HepG2 (cell line): ENCODE measurements at regions not wholly inside any gene's neighbourhood (a gene's known extent, or its start where the extent isn't known, plus 50 kb on each side); places are given as distances from the start of the nearest gene placed in this dataset.

ENCODE experiments used
- ATAC-seq: fragments of 200-7000 bp; cut with Tn5 transposase; 3 replicates; pipeline ENCODE4 v1.9.1; 2020; ENCODE audit warnings: mild to moderate bottlenecking, moderate library complexity
- BruUV-seq: library from RNA; stranded (reverse); fragments of 400-500 nt; replicated peaks from 2 replicates; lab custom pipeline; 2021; lab: Mats Ljungman, UMichigan
- CTCF ChIA-PET: fragments of 300-600 bp; formaldehyde crosslinking; extraction: SDS; loops from one replicate; lab custom pipeline; 2021; ENCODE audit warnings: low total read pairs, inconsistent platforms, low intra/inter-chr PET ratio; lab: Yijun Ruan, JAX
- POLR2A ChIA-PET: fragments of 350-600 bp; sonication (Branson Sonifier 250); formaldehyde crosslinking; loops from one replicate; lab custom pipeline; 2020; ENCODE audit warnings: antibody characterized with exemption, inconsistent platforms; lab: Yijun Ruan, JAX
- DNase-seq: peaks from one replicate; pipeline ENCODE4 v3.0.0-alpha.2; 2015; ENCODE audit warnings: low spot score
- FAIRE-seq: peaks from 3 replicates; lab custom pipeline; 2011; peaks lifted over from hg19 to GRCh38; lab: Jason Lieb, UNC
- H2AFZ ChIP-seq: one replicate; pipeline ENCODE4 v1.6.1; 2011; ENCODE audit warnings: low read length, inconsistent platforms
- H3K27ac ChIP-seq: fragments of 300-600 bp; 3 replicates; pipeline ENCODE4 v1.8.0; 2011; ENCODE audit warnings: mixed run types, mild to moderate bottlenecking, mixed read lengths, low read length, inconsistent platforms; ENCODE audit not compliant: insufficient read depth; ENCODE audit errors: extremely low read length
- H3K27me3 ChIP-seq, 2 experiments: fragments of 200-600 bp in 1 of 2; 2 replicates in 1 of 2; 3 replicates in 1 of 2; pipeline versions ENCODE4 v1.6.0 to v1.8.0; 2011; ENCODE audit warnings: low read length in 2 of 2, mild to moderate bottlenecking in 2 of 2, moderate library complexity in 2 of 2, inconsistent platforms in 1 of 2; ENCODE audit not compliant: insufficient read depth in 2 of 2, control insufficient read depth in 1 of 2
- H3K36me3 ChIP-seq, 2 experiments: fragments of 200-600 bp in 1 of 2; replicated peaks in 1 of 2; 2 replicates in 1 of 2; 3 replicates in 1 of 2; pipeline versions ENCODE4 v1.5.1 to v1.8.0; 2011; ENCODE audit warnings: low read length in 2 of 2, inconsistent platforms in 1 of 2; ENCODE audit not compliant: insufficient read depth in 2 of 2, control insufficient read depth in 1 of 2
- H3K4me1 ChIP-seq: 2 replicates; pipeline ENCODE4 v1.5.1; 2012; ENCODE audit warnings: low read length, inconsistent platforms; ENCODE audit not compliant: insufficient read depth
- H3K4me2 ChIP-seq: 2 replicates; pipeline ENCODE4 v1.6.0; 2011; ENCODE audit warnings: low read depth, low read length, inconsistent platforms
- H3K4me3 ChIP-seq, 3 experiments: fragments of 200-600 bp in 1 of 3; sonication (generic), shearing (Covaris generic) in 1 of 3; replicated peaks in 1 of 3; 2 replicates each; pipeline ENCODE4 v1.5.1; 2011 to 2016; ENCODE audit warnings: low read length in 3 of 3, inconsistent platforms in 2 of 3, low read depth in 2 of 3, mild to moderate bottlenecking in 2 of 3, control low read depth in 1 of 3, mixed read lengths in 1 of 3; ENCODE audit not compliant: insufficient read depth in 1 of 3
- H3K79me2 ChIP-seq: one replicate; pipeline ENCODE4 v1.6.1; 2011; ENCODE audit warnings: low read length, inconsistent platforms; ENCODE audit not compliant: insufficient read depth
- H3K9ac ChIP-seq: 2 replicates; pipeline ENCODE4 v1.6.0; 2011; ENCODE audit warnings: mild to moderate bottlenecking, low read depth, low read length, inconsistent platforms; ENCODE audit not compliant: insufficient read depth
- H3K9me3 ChIP-seq: 2 replicates; pipeline ENCODE4 v1.5.1; 2012; ENCODE audit warnings: mild to moderate bottlenecking, low read length
- H4K20me1 ChIP-seq: 2 replicates; pipeline ENCODE4 v1.6.0; 2011; ENCODE audit warnings: inconsistent platforms, mild to moderate bottlenecking, low read length, moderate library complexity; ENCODE audit not compliant: insufficient read depth
- HCFC1 ChIP-seq: fragments of 150-350 bp; IDR thresholded peaks from 2 replicates; pipeline ENCODE4 v1.6.1; 2014; ENCODE audit warnings: low read depth, low read length
- HDAC6 ChIP-seq: fragments of 200-600 bp; sonication (generic); IDR thresholded peaks from 2 replicates; pipeline ENCODE4 v1.7.0; 2017; ENCODE audit warnings: mild to moderate bottlenecking, antibody characterized with exemption, low read length, low read depth
- MED1 ChIP-seq: sonication (generic); formaldehyde crosslinking; IDR thresholded peaks from 2 replicates; pipeline ENCODE4 v1.4.0; 2020; ENCODE audit warnings: missing genetic modification reagents
- MTA3 ChIP-seq: sonication (generic); formaldehyde crosslinking; IDR thresholded peaks from 2 replicates; pipeline ENCODE4 v1.4.0; 2020; ENCODE audit warnings: missing genetic modification reagents
- RAD51 ChIP-seq: fragments of 450-650 bp; IDR thresholded peaks from 2 replicates; pipeline ENCODE4 v1.6.1; 2016; ENCODE audit warnings: borderline replicate concordance
- SP2 ChIP-seq: sonication (generic); formaldehyde crosslinking; IDR thresholded peaks from 2 replicates; pipeline ENCODE4 v1.5.1; 2020; ENCODE audit warnings: mild to moderate bottlenecking, missing genetic modification reagents
- TFDP2 ChIP-seq: sonication (generic); formaldehyde crosslinking; IDR thresholded peaks from 2 replicates; pipeline ENCODE4 v1.4.0; 2020; ENCODE audit warnings: missing genetic modification reagents
- THRA ChIP-seq: sonication (generic); formaldehyde crosslinking; IDR thresholded peaks from 2 replicates; pipeline ENCODE4 v1.4.0; 2020; ENCODE audit warnings: missing genetic modification reagents, borderline replicate concordance
- ZKSCAN5 ChIP-seq: sonication (generic); formaldehyde crosslinking; IDR thresholded peaks from 2 replicates; pipeline ENCODE4 v1.5.1; 2020; ENCODE audit warnings: mild to moderate bottlenecking, missing genetic modification reagents
- ZNF138 ChIP-seq: sonication (generic); formaldehyde crosslinking; IDR thresholded peaks from 2 replicates; pipeline ENCODE4 v1.5.0; 2020; ENCODE audit warnings: mild to moderate bottlenecking, low read depth, missing genetic modification reagents
- ZNF350 ChIP-seq: sonication (generic); formaldehyde crosslinking; IDR thresholded peaks from 2 replicates; pipeline ENCODE4 v1.4.0; 2020; ENCODE audit warnings: mild to moderate bottlenecking, low read depth, missing genetic modification reagents, borderline replicate concordance
- ZNF660 ChIP-seq: sonication (generic); formaldehyde crosslinking; IDR thresholded peaks from 2 replicates; pipeline ENCODE4 v1.5.1; 2020; ENCODE audit warnings: mild to moderate bottlenecking, low read depth, missing genetic modification reagents, borderline replicate concordance
- ZNF773 ChIP-seq: sonication (generic); formaldehyde crosslinking; IDR thresholded peaks from 2 replicates; pipeline ENCODE4 v1.4.0; 2020; ENCODE audit warnings: missing genetic modification reagents, borderline replicate concordance
- whole genome bisulfite sequencing: methylation state at CpG from one replicate; pipeline ENCODE4 v1.1.6; 2017; ENCODE audit warnings: low lambda C conversion rate; 5-methylcytosine and 5-hydroxymethylcytosine counted together
- in situ Hi-C: cut with HindIII; loops from 2 replicates; pipeline ENCODE4 v1.10.0; 2017; ENCODE audit warnings: low pct_unique_long_range_greater_than_20kb; ENCODE audit not compliant: extremely low pct_ligation_motif_present
- intact Hi-C: fragments of 100-400 bp; cut with micrococcal nuclease; formaldehyde crosslinking; loops from one replicate; pipeline ENCODE4 v1.10.0; 2022; ENCODE audit not compliant: unreplicated experiment
- TF ChIP-seq, protein P1 (sequence below): sonication (generic); formaldehyde crosslinking; IDR thresholded peaks from 2 replicates; pipeline ENCODE4 v1.5.0; 2020; ENCODE audit warnings: missing genetic modification reagents
- TF ChIP-seq, protein P2 (sequence below): sonication (generic); formaldehyde crosslinking; conservative IDR thresholded peaks from 2 replicates; pipeline ENCODE4 v1.8.0; 2022; ENCODE audit warnings: missing genetic modification reagents
- TF ChIP-seq, protein P3 (sequence below): sonication (generic); formaldehyde crosslinking; IDR thresholded peaks from 2 replicates; pipeline ENCODE4 v1.8.0; 2022; ENCODE audit warnings: mild to moderate bottlenecking, missing genetic modification reagents, moderate library complexity
- TF ChIP-seq, protein P4 (sequence below): sonication (generic); formaldehyde crosslinking; IDR thresholded peaks from 2 replicates; pipeline ENCODE4 v1.4.0; 2020; ENCODE audit warnings: missing genetic modification reagents, low read depth, mild to moderate bottlenecking, borderline replicate concordance

GRCh38 chr6:81669445-81669844, 83.0 kb downstream of the TENT5A start (continued):
- no peak for TF ChIP-seq TFDP2 (CRISPR knock-in tag)
- TF ChIP-seq ZNF660 (CRISPR knock-in tag) = no peak
- TF ChIP-seq HDAC6 = no peak
- no peak for TF ChIP-seq SP2 (CRISPR knock-in tag)
- TF ChIP-seq, all 625 proteins: peak for 0

DNA sequence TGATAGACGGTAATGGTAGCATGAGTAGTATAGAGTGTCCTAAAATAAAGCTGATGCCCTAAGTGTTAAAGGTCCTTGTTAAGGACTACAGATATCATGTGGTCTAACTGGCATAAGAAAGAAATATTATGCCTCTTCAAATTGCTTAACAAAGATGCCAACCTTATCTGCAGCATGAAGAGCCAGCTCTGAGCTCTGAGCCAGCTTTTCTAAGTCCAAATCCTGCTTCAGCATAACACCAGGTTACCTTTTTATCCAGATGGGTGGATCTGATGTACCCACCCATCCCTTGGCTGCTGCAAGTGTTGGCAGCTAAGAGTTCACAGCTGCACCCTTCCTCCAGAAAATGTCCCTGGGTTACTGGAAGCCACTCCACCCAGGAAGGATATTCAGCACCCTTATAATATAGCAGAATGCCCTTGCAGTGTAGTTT, 83.8 kb downstream of the TENT5A start:
- Histone ChIP-seq H3K4me2 (no peak overlapping the region), H2AFZ (no peak overlapping the region), H3K9ac (no peak overlapping the region), H3K27me3 (no peaks in the 10 kb centered on the region), H3K36me3 (no peaks in the 10 kb centered on the region), H4K20me1 (no peaks in the 10 kb centered on the region), H3K79me2 (no peaks in the 10 kb centered on the region), H3K9me3 (no peaks in the 10 kb centered on the region), H3K27ac (no peak overlapping the region), H3K4me1 (no peaks in the 10 kb centered on the region), H3K4me3 (no peak overlapping the region)
- no peak for ATAC-seq
- POLR2A ChIA-PET = no interaction called here
- DNase-seq = no peak
- CTCF ChIA-PET = no interaction called here
- in situ Hi-C loops (no loop called here), intact Hi-C loops (no loop called here)
- WGBS = 3% methylated on average over 1 of the region's 1 CpG
- no TSS peak for BruUV-seq
- no peak for FAIRE-seq
- TF ChIP-seq HCFC1 (no peak), MED1 (CRISPR knock-in tag) (no peak), THRA (CRISPR knock-in tag) (no peak), RAD51 (no peak), ZKSCAN5 (no peak), ZNF138 (CRISPR knock-in tag) (no peak), ZNF773 (no peak), ZNF350 (no peak), MTA3 (CRISPR knock-in tag) (no peak)
- TF ChIP-seq, protein P1, sequence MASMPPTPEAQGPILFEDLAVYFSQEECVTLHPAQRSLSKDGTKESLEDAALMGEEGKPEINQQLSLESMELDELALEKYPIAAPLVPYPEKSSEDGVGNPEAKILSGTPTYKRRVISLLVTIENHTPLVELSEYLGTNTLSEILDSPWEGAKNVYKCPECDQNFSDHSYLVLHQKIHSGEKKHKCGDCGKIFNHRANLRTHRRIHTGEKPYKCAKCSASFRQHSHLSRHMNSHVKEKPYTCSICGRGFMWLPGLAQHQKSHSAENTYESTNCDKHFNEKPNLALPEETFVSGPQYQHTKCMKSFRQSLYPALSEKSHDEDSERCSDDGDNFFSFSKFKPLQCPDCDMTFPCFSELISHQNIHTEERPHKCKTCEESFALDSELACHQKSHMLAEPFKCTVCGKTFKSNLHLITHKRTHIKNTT (CRISPR knock-in tag) = no peak
- TF ChIP-seq, protein P2, sequence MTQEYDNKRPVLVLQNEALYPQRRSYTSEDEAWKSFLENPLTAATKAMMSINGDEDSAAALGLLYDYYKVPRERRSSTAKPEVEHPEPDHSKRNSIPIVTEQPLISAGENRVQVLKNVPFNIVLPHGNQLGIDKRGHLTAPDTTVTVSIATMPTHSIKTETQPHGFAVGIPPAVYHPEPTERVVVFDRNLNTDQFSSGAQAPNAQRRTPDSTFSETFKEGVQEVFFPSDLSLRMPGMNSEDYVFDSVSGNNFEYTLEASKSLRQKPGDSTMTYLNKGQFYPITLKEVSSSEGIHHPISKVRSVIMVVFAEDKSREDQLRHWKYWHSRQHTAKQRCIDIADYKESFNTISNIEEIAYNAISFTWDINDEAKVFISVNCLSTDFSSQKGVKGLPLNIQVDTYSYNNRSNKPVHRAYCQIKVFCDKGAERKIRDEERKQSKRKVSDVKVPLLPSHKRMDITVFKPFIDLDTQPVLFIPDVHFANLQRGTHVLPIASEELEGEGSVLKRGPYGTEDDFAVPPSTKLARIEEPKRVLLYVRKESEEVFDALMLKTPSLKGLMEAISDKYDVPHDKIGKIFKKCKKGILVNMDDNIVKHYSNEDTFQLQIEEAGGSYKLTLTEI (CRISPR knock-in tag) = no peak
- TF ChIP-seq, protein P3, sequence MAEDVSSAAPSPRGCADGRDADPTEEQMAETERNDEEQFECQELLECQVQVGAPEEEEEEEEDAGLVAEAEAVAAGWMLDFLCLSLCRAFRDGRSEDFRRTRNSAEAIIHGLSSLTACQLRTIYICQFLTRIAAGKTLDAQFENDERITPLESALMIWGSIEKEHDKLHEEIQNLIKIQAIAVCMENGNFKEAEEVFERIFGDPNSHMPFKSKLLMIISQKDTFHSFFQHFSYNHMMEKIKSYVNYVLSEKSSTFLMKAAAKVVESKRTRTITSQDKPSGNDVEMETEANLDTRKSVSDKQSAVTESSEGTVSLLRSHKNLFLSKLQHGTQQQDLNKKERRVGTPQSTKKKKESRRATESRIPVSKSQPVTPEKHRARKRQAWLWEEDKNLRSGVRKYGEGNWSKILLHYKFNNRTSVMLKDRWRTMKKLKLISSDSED (CRISPR knock-in tag) = no peak
- TF ChIP-seq, protein P4, sequence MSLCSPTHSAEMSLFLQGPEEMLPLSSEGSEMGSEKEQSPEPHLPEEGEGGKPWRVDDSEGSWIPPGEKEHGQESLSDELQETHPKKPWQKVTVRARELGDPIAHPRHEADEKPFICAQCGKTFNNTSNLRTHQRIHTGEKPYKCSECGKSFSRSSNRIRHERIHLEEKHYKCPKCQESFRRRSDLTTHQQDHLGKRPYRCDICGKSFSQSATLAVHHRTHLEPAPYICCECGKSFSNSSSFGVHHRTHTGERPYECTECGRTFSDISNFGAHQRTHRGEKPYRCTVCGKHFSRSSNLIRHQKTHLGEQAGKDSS (CRISPR knock-in tag) = no peak
